HG03575 (cell line): ENCODE measurements at regions not wholly inside any gene's neighbourhood (a gene's known extent, or its start where the extent isn't known, plus 50 kb on each side); places are given as distances from the start of the nearest gene placed in this dataset.

ENCODE experiments used
- ATAC-seq: cut with Tn5 transposase; IDR thresholded peaks from one replicate; pipeline ENCODE4 v1.9.1; 2021; ENCODE audit not compliant: unreplicated experiment, insufficient number of reproducible peaks, low FRiP score; ENCODE audit errors: extremely low read depth

DNA sequence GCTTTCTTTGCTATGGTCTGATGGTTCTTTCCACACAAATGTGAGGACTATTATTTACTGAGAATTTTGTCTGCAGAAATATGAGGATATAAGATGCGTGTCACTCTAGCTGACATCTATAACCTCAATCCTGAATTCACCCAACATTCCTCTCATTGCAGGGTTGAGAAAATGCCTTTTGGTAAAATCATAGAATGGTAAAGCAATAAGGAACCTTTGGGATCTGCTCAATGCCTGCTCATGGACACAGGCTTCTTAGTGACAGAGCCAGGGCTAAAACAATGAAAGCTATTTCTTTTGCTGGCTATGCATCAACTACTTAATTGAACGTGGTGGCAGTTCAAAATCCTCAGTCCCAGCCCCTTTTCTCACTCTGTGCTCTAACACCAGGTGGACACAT lies 199.6 kb downstream of the GAS1 start:
- ATAC-seq: no peak

DNA sequence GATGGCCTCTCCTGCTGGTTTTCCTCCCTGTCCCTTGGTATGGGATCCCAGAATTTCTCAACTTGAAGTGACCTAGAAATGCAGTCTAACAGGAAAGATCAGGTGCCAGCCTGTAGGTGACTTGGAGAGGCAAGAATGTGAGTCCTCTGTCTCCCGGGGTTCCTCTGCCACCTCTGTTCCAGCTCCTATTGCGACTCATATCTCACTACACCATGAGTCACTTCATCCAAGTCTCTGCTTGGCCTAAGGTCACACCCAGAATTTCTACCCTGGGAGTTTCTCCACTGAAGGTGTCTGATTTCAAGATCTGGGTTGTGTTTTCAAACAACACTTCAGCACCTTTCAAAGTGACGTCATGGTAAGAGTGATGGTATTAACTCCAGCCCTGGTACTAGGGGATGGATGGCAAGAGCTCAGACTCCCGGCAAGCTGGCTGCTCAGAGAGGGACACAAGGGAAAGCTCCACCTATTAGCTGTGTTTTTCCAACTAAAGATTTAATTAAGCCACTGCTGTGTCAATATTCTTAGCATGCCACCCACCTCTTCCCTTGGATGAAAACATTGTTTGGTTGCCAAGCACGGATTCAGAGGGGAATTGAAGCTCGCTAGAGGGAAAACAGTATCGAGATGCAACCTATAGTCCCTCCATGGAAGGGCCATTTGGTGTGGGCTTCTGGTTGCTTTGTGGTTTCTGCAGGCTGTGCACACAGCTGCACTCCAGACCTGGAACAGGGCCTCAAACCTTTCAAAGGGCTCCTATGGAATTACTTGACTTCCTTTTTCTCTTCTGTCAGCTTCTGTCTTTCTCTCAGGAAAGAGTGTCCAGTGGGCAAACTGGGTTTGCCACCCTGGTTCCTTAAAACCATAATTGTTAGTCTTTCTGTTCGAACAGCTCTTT lies 205.7 kb downstream of the GAS1 start:
- no peak for ATAC-seq

- no peak for ATAC-seq
Measured at GRCh38 chr9:86735772-86736458, 211.4 kb downstream of the GAS1 start.

DNA sequence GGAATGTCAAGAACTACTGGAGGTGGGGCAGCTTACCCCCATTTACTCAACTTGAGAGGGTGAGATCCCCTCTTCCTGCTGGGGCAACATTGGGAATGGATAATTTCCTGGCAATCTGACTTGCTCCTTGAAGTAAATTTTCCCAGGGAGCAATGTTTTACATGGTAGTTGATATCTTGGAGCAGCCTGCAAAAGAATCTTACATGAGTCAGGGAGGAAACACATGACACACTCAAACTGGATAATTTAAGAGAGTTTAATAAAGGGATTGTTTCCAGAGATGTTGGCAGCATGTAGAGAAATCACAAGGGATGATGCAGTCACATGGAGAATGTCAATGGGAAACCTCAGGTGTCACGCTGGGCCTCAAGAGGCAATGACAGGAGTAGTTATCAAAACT lies 212.5 kb downstream of the GAS1 start:
- ATAC-seq: no peak

GRCh38 chr9:86733929-86734328 lies 213.4 kb downstream of the GAS1 start:
- ATAC-seq: no peak

GRCh38 chr9:86732514-86733171 lies 214.7 kb downstream of the GAS1 start:
- ATAC-seq: no peak

GRCh38 chr9:86731511-86732063 lies 215.7 kb downstream of the GAS1 start:
- no peak for ATAC-seq

DNA sequence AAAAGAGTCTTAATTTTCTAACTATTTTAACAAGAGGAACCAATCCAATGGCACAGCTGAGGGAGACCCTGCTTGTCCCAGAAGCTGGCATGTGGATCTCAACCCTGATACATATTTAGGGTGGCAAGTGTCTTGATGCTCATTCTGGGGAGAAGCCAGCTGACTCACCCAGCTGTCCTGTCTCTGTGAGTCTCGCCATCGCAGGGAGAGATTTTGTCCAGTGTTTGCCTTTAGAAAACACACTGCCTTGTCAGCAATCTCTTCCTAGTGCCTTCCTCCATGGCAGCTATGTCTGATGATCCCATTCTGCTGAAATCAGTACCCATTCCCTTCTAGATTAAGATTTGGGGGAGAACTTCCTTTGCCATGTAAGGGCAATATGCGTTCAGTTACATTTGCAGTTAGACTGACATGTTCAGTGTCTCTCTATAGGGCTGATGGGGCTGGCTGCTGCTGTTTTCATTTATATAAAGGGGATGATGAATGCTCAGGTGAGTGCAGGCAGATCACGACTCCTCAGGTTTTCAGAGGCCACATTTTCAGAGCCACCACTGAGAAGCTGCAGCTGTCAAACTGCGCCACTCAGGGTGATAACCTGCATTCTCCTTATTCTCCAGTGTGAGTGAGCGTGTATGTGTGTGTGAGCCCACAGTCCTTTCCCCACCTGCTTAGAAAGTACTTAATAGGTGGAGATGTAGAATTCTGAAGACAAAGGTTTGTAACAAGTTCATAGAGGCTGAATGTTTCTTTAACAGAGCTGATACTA lies 217.0 kb downstream of the GAS1 start:
- no peak for ATAC-seq

DNA sequence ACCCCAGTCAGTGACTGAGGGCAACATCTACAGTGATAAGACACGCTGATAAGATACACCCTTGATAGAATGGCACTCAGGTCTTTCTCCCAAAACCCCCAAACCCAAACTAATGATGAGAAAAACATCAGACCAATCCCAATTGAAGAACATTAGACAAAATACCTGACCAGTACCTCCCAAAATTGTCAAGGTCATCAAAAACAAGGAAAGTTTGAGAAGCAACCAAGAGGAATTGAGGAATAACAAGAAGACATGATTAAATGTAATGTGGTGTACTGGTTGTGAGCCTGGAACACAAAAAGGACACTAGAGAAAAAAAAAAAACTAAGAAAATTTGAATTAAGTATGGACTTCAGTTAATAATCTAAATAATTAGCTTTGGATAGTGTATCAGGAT lies 222.8 kb downstream of the GAS1 start:
- ATAC-seq: no peak

- no peak for ATAC-seq
Measured at GRCh38 chr9:86723346-86723745, 224.0 kb downstream of the GAS1 start.

DNA sequence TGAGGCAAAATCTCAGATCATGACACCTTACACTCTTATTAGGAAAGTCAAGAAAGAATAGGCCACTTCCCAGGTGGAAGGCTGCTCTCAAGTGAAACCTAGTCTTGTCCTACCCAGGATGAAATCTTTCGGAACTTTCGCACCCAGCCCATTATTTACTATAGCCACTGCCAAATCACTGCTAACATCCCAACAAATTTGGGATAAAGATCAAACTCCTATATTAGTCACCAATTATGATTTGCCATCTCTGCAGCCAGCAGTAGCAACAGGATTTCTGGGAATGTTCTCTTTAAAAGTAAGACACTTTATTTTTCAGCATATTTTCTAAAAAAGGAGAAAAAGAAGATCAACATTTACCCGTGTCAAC lies 224.6 kb downstream of the GAS1 start:
- ATAC-seq: no peak

DNA sequence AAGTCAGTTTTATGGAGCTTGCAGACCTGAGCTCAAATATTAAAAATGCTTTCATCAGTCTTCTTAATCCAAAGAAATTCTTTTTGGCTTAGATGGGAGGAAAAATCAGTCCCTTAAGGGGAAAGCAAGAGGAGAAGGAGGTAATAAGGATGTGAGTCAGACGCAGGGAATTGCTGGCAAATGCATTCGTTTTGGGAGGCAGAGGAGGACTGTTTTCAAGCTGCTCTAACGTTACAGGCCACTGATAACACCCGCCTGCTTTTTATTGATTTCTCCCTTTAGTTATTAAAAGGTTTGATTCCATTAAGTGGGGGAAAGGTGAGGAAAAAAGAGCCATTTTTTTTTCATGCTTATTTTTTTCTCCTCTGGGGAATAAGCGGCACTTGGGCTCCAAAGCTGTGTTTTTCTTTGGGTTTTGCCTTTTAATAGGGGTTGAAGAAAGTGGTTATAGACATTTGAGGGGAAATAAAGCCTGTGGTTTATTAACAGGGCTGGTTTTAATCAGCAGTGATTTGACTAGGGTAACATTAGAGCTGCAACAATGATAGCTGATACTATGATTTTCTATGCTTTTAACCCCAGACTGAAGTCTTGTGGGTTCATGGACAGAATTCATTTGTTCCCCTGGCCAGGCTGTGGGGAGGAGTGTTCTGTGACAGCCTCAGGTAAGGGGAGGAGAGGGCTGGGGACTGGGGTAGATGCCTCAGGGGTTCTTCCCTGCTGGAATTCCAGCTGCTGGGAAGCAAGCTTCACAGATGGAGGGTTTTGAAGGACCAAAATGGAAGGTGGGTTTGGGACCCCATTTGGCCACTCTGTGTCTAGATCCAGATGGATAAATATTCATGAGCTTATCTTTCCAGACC lies 225.2 kb downstream of the GAS1 start:
- no peak for ATAC-seq

DNA sequence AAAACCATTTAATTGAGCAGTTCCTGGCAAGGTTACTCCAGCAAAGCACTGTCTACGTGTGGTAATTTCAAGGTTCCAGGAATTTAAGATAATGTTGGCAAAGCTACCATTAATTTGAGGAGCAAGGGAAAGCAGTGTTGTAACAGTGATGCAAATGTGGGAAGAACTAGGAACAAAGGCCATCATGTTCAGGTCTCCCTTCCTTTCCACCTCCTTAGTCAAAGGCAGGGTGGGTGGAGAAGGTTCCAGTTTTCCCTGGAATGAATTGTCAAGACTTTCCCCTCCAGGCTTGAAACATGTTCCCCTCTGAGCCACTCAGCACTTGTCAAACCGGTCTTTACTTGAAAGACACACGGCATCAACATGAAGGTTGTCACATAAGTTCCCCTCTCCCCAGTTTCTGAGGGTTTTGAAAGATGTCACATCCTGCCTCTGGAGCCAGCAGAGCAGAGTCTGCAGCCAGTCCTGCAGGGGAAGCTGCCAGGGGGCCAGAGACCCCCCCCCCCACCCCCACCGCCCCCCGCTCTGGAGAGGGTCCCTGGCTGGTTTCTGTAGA lies 226.0 kb downstream of the GAS1 start:
- no peak for ATAC-seq

- ATAC-seq: no peak
Measured at GRCh38 chr9:86720639-86721225, 226.6 kb downstream of the GAS1 start.

GRCh38 chr9:86718388-86719049 lies 228.8 kb downstream of the GAS1 start:
- ATAC-seq: no peak

DNA sequence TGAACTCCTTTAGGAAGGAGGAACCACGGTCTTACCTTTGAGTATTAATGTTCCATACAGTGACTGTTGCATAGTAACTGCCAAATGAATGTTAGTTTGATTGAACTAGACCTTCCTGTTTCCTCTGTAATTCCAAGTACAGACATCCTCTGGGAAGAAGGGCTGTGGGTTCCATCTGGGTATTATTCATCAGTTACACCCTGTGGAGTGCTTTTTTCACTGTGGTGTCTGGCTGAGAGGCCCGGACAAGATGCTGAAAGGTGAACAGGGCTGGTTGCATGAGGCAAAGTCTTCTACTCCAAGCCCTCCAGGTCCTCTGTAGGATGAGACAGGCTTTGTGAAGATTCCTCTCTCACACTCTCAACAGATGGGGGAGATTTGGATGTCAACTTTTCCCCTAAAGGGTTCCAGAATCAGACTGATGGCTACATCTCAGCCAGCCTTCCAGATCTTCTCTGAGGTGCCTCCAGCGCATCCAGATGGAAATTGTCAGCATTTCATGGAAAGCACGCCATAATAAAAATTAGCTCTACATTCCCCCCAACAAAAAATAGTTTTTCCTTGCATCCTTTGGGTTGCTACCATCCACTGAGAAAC lies 230.9 kb downstream of the GAS1 start:
- ATAC-seq: no peak

DNA sequence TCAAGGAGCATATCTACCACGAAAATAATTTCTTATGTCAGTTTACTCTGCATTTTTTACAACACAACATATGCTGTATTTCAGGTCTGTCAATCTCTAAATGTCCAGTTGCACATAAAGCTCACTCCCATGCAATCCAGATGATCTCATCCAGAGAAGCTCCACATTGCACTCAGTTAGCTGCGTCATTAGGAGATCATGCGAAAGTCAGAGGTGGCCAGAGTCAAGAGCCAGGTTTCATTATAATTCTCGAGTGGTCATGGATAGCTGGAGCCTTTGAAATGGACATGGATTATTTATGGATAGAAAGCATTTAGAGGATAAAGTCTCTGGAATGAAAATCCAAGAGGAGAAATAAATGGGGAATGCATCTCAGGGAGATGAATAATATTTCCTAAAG lies 232.3 kb downstream of the GAS1 start:
- no peak for ATAC-seq
